ENCODE measurements at regions not wholly inside any gene's neighbourhood (a gene's known extent, or its start where the extent isn't known, plus 50 kb on each side); places are given as distances from the start of the nearest gene placed in this dataset.
"Not testable (repeated sequence)": the region's sequence is repeated elsewhere in the genome, so short reads cannot be mapped to it uniquely, and the experiment has no call there.

- H3K9ac ChIP-seq (replicated peaks; ENCODE audit: extremely low read depth, insufficient read depth, low read length); H3K9me3 ChIP-seq (replicated peaks; ENCODE audit: control insufficient read depth, insufficient read depth, low read length); BruUV-seq (replicated peaks); H3K27ac ChIP-seq (ENCODE audit: insufficient read depth, low read depth, low read length); H3K27me3 ChIP-seq (ENCODE audit: control insufficient read depth in 2 of 2, insufficient read depth in 2 of 2, low read length in 2 of 2); CTCF ChIA-PET; POLR2A ChIA-PET; intact Hi-C loops (cut with micrococcal nuclease); H3K4me1 ChIP-seq (ENCODE audit: control insufficient read depth, extremely low read depth, insufficient read depth, low read length); H2AFZ ChIP-seq (ENCODE audit: low read depth, low read length); dilution Hi-C loops (cut with MboI; ENCODE audit: extremely low pct_ligation_motif_present, low sequenced_read_pairs); DNase-seq (ENCODE audit: low read depth, low spot score); H4K20me1 ChIP-seq (replicated peaks; ENCODE audit: control insufficient read depth, extremely low read depth, insufficient read depth, low read length); FAIRE-seq; H3K4me3 ChIP-seq (replicated peaks in 1 of 3; ENCODE audit: insufficient read depth in 1 of 3, low read depth in 1 of 3, low read length in 3 of 3); H3K4me2 ChIP-seq (ENCODE audit: insufficient read depth, low read length); H3K9me1 ChIP-seq (replicated peaks; ENCODE audit: control insufficient read depth, extremely low read depth, insufficient read depth, low read length); H3K79me2 ChIP-seq (ENCODE audit: control insufficient read depth, insufficient read depth, low read length); H3K36me3 ChIP-seq (ENCODE audit: control insufficient read depth in 2 of 2, extremely low read depth in 1 of 2, insufficient read depth in 2 of 2, low read length in 2 of 2): not testable (repeated sequence)
Measured at GRCh38 chrX:114520701-114521100, 63.2 kb upstream of the HTR2C start.

DNA sequence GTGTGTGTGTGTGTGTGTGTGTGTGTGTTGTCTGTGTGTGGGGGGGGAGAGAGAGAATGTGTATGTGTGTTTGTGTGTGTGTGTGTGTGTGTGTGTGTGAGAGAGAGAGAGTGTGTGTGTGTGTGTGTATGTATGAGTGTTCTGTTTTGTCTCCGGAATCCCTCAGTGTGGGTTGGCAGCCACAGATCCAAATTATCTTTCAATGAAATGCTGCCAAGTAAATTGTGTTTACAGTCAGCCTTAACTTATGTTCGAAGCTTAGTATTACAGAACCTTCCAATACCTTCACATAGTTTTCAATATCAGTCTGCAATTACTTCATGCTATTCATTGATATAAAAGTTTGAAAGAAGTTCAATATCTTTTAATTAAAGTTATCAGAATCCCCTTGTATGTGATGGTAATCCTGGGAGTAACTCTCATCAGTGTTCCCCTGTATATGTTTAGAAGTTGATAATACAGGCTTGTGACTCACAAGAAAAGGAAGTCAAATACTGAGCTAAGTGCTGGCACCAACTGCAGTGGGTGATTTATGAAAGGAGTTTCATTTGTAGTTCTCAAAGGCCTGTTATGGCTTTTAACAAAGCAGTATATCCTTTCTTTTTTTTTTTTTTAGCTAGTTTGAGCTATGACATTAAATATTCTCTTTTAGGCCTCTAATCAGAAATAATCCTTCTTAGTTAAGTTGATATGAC is 51.6 kb upstream of the HTR2C start:
- peak; percentile 26 for DNase-seq (ENCODE audit: low read depth, low spot score)
- H3K9me3 ChIP-seq (replicated peaks; ENCODE audit: control insufficient read depth, insufficient read depth, low read length), result no peaks in the 10 kb centered on the region
- H4K20me1 ChIP-seq (replicated peaks; ENCODE audit: control insufficient read depth, extremely low read depth, insufficient read depth, low read length), result no peaks in the 10 kb centered on the region
- H3K4me3 ChIP-seq (replicated peaks in 1 of 3; ENCODE audit: insufficient read depth in 1 of 3, low read depth in 1 of 3, low read length in 3 of 3), result no peak overlapping the region
- H3K27ac ChIP-seq (ENCODE audit: insufficient read depth, low read depth, low read length), result no peak overlapping the region
- dilution Hi-C loops (cut with MboI; ENCODE audit: extremely low pct_ligation_motif_present, low sequenced_read_pairs), result no loop called here
- no peaks in the 10 kb centered on the region for H3K4me1 ChIP-seq (ENCODE audit: control insufficient read depth, extremely low read depth, insufficient read depth, low read length)
- intact Hi-C loops (cut with micrococcal nuclease), result no loop called here
- no peak for FAIRE-seq
- H3K79me2 ChIP-seq (ENCODE audit: control insufficient read depth, insufficient read depth, low read length), result no peaks in the 10 kb centered on the region
- H3K4me2 ChIP-seq (ENCODE audit: insufficient read depth, low read length), result no peak overlapping the region
- TF ChIP-seq POLR2A (IDR thresholded peaks at IDR 0.05; ENCODE audit: low read depth, low read length), result no peak
- TF ChIP-seq, protein P1, sequence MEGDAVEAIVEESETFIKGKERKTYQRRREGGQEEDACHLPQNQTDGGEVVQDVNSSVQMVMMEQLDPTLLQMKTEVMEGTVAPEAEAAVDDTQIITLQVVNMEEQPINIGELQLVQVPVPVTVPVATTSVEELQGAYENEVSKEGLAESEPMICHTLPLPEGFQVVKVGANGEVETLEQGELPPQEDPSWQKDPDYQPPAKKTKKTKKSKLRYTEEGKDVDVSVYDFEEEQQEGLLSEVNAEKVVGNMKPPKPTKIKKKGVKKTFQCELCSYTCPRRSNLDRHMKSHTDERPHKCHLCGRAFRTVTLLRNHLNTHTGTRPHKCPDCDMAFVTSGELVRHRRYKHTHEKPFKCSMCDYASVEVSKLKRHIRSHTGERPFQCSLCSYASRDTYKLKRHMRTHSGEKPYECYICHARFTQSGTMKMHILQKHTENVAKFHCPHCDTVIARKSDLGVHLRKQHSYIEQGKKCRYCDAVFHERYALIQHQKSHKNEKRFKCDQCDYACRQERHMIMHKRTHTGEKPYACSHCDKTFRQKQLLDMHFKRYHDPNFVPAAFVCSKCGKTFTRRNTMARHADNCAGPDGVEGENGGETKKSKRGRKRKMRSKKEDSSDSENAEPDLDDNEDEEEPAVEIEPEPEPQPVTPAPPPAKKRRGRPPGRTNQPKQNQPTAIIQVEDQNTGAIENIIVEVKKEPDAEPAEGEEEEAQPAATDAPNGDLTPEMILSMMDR (IDR thresholded peaks at IDR 0.05; ENCODE audit: extremely low read depth in 1 of 2, insufficient read depth in 1 of 2, low read depth in 1 of 2, low read length in 2 of 2), result no peak
- TF ChIP-seq JUN (IDR thresholded peaks at IDR 0.05; ENCODE audit: borderline replicate concordance, insufficient read depth, insufficient read length, low read depth), result no peak
- TF ChIP-seq GATA2 (IDR thresholded peaks at IDR 0.05; ENCODE audit: insufficient read depth, insufficient read length, low read depth, low read length), result no peak
- TF ChIP-seq FOS (IDR thresholded peaks at IDR 0.05; ENCODE audit: borderline replicate concordance, insufficient read depth, low read length), result no peak
- TF ChIP-seq, protein P2, sequence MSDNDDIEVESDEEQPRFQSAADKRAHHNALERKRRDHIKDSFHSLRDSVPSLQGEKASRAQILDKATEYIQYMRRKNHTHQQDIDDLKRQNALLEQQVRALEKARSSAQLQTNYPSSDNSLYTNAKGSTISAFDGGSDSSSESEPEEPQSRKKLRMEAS (IDR thresholded peaks at IDR 0.05; ENCODE audit: insufficient read depth, insufficient read length), result no peak
- no peak for TF ChIP-seq EZH2 (IDR thresholded peaks at IDR 0.05; ENCODE audit: borderline replicate concordance, low read depth, low read length, severe bottlenecking)
- TF ChIP-seq MYC (IDR thresholded peaks at IDR 0.05; ENCODE audit: low read depth, low read length), result no peak
- TF ChIP-seq POLR2AphosphoS5 (IDR thresholded peaks at IDR 0.05; ENCODE audit: insufficient read depth, low read depth, low read length), result no peak
- ChIA-PET CTCF (no interaction called here), POLR2A (no interaction called here)
- H3K9ac ChIP-seq (replicated peaks; ENCODE audit: extremely low read depth, insufficient read depth, low read length), result no peak overlapping the region
- BruUV-seq (replicated peaks), result no TSS peak
- no peaks in the 10 kb centered on the region for H3K36me3 ChIP-seq (ENCODE audit: control insufficient read depth in 2 of 2, extremely low read depth in 1 of 2, insufficient read depth in 2 of 2, low read length in 2 of 2)
- H2AFZ ChIP-seq (ENCODE audit: low read depth, low read length), result no peak overlapping the region
- no peaks in the 10 kb centered on the region for H3K27me3 ChIP-seq (ENCODE audit: control insufficient read depth in 2 of 2, insufficient read depth in 2 of 2, low read length in 2 of 2)
- no peaks in the 10 kb centered on the region for H3K9me1 ChIP-seq (replicated peaks; ENCODE audit: control insufficient read depth, extremely low read depth, insufficient read depth, low read length)
